ENCODE measurements at regions not wholly inside any gene's neighbourhood (a gene's known extent, or its start where the extent isn't known, plus 50 kb on each side); places are given as distances from the start of the nearest gene placed in this dataset.

GRCh38 chr5:93048858-93049257 is 532.2 kb downstream of the NR2F1-AS1 start:
- Histone ChIP-seq H3K9me3 (no peaks in the 10 kb centered on the region), H3K4me3 (no peak overlapping the region), H3K27me3 (no peaks in the 10 kb centered on the region), H3K36me3 (no peaks in the 10 kb centered on the region)
- no peak for DNase-seq

- no peak overlapping the region for H3K4me3 ChIP-seq
- no peaks in the 10 kb centered on the region for H3K36me3 ChIP-seq
- no peak for DNase-seq
- H3K9me3 ChIP-seq: no peaks in the 10 kb centered on the region
- no peaks in the 10 kb centered on the region for H3K27me3 ChIP-seq
Observed at GRCh38 chr5:93044859-93045666, 536.0 kb downstream of the NR2F1-AS1 start.

GRCh38 chr5:93039888-93040287 is 541.1 kb downstream of the NR2F1-AS1 start:
- no peak overlapping the region for H3K4me3 ChIP-seq
- DNase-seq: no peak
- H3K27me3 ChIP-seq: no peaks in the 10 kb centered on the region

GRCh38 chr5:93034621-93035590 is 546.1 kb downstream of the NR2F1-AS1 start:
- DNase-seq: no peak
- Histone ChIP-seq H3K27me3 (no peaks in the 10 kb centered on the region), H3K4me3 (no peak overlapping the region), H3K9me3 (no peaks in the 10 kb centered on the region; the same call in 1 of the 2 replicates), H3K36me3 (no peaks in the 10 kb centered on the region)

More at GRCh38 chr5:93039888-93040287, 541.1 kb downstream of the NR2F1-AS1 start:
- H3K9me3 ChIP-seq: no peaks in the 10 kb centered on the region
- no peaks in the 10 kb centered on the region for H3K36me3 ChIP-seq

- no peak for DNase-seq
- H3K36me3 ChIP-seq: no peaks in the 10 kb centered on the region
Observed at GRCh38 chr5:93022796-93023447, 558.1 kb downstream of the NR2F1-AS1 start.

GRCh38 chr5:93022211-93022610 is 558.8 kb downstream of the NR2F1-AS1 start:
- Histone ChIP-seq H3K27me3 (no peaks in the 10 kb centered on the region), H3K9me3 (peaks cover 2% of the 10 kb centered on the region; the same call in 1 of the 2 replicates), H3K36me3 (no peaks in the 10 kb centered on the region), H3K4me3 (no peak overlapping the region)
- no peak for DNase-seq

More at GRCh38 chr5:93022796-93023447, 558.1 kb downstream of the NR2F1-AS1 start:
- Histone ChIP-seq H3K4me3 (no peak overlapping the region), H3K9me3 (peaks cover 2% of the 10 kb centered on the region; the same call in 1 of the 2 replicates), H3K27me3 (no peaks in the 10 kb centered on the region)

- H3K36me3 ChIP-seq: no peaks in the 10 kb centered on the region
- H3K9me3 ChIP-seq: no peaks in the 10 kb centered on the region
- no peak overlapping the region for H3K4me3 ChIP-seq
- no peak for DNase-seq
- H3K27me3 ChIP-seq: no peaks in the 10 kb centered on the region
Observed at GRCh38 chr5:93019896-93020295, 561.1 kb downstream of the NR2F1-AS1 start.

- Histone ChIP-seq H3K9me3 (no peaks in the 10 kb centered on the region), H3K4me3 (no peak overlapping the region), H3K27me3 (no peaks in the 10 kb centered on the region), H3K36me3 (no peaks in the 10 kb centered on the region)
- DNase-seq: no peak
Observed at GRCh38 chr5:93018461-93018860, 562.6 kb downstream of the NR2F1-AS1 start.

GRCh38 chr5:93017849-93018248 is 563.2 kb downstream of the NR2F1-AS1 start:
- H3K27me3 ChIP-seq: no peaks in the 10 kb centered on the region
- H3K9me3 ChIP-seq: no peaks in the 10 kb centered on the region
- no peak overlapping the region for H3K4me3 ChIP-seq
- H3K36me3 ChIP-seq: no peaks in the 10 kb centered on the region
- peak; percentile 24 for DNase-seq

- H3K4me3 ChIP-seq: no peak overlapping the region
- H3K27me3 ChIP-seq: no peaks in the 10 kb centered on the region
- no peaks in the 10 kb centered on the region for H3K9me3 ChIP-seq
- no peak for DNase-seq
- H3K36me3 ChIP-seq: no peaks in the 10 kb centered on the region
Observed at GRCh38 chr5:93017376-93017775, 563.6 kb downstream of the NR2F1-AS1 start.

GRCh38 chr5:93010616-93011015 is 570.4 kb downstream of the NR2F1-AS1 start:
- Histone ChIP-seq H3K9me3 (no peaks in the 10 kb centered on the region), H3K27me3 (no peaks in the 10 kb centered on the region), H3K36me3 (no peaks in the 10 kb centered on the region), H3K4me3 (no peak overlapping the region)
- DNase-seq: no peak

- DNase-seq: no peak
Observed at GRCh38 chr5:93010037-93010436, 571.0 kb downstream of the NR2F1-AS1 start.

GRCh38 chr5:93008502-93009207 is 572.4 kb downstream of the NR2F1-AS1 start:
- no peak for DNase-seq
- no peaks in the 10 kb centered on the region for H3K9me3 ChIP-seq
- no peaks in the 10 kb centered on the region for H3K36me3 ChIP-seq
- no peak overlapping the region for H3K4me3 ChIP-seq
- H3K27me3 ChIP-seq: no peaks in the 10 kb centered on the region

More at GRCh38 chr5:93010037-93010436, 571.0 kb downstream of the NR2F1-AS1 start:
- Histone ChIP-seq H3K36me3 (no peaks in the 10 kb centered on the region), H3K27me3 (no peaks in the 10 kb centered on the region), H3K9me3 (no peaks in the 10 kb centered on the region), H3K4me3 (no peak overlapping the region)

- Histone ChIP-seq H3K4me3 (no peak overlapping the region), H3K9me3 (no peaks in the 10 kb centered on the region), H3K36me3 (no peaks in the 10 kb centered on the region), H3K27me3 (no peaks in the 10 kb centered on the region)
- no peak for DNase-seq
Observed at GRCh38 chr5:93006915-93007314, 574.1 kb downstream of the NR2F1-AS1 start.

- H3K27me3 ChIP-seq: no peaks in the 10 kb centered on the region
- H3K4me3 ChIP-seq: no peak overlapping the region
- peaks cover 5% of the 10 kb centered on the region; the same call in 1 of the 2 replicates for H3K9me3 ChIP-seq
- no peak for DNase-seq
- H3K36me3 ChIP-seq: no peaks in the 10 kb centered on the region
Observed at GRCh38 chr5:92998456-92998855, 582.6 kb downstream of the NR2F1-AS1 start.

GRCh38 chr5:92994392-92994791 is 586.6 kb downstream of the NR2F1-AS1 start:
- peaks cover 5% of the 10 kb centered on the region; the same call in 1 of the 2 replicates for H3K9me3 ChIP-seq
- H3K4me3 ChIP-seq: no peak overlapping the region
- no peak for DNase-seq
- H3K36me3 ChIP-seq: no peaks in the 10 kb centered on the region
- no peaks in the 10 kb centered on the region for H3K27me3 ChIP-seq
